GM20431 (cell line): ENCODE measurements at regions not wholly inside any gene's neighbourhood (a gene's known extent, or its start where the extent isn't known, plus 50 kb on each side); places are given as distances from the start of the nearest gene placed in this dataset.

Experiments
- in situ Hi-C: fragments of 300-500 bp; cut with MseI, MboI; formaldehyde crosslinking; loops from one replicate; pipeline ENCODE4 v1.15.0; 2020; ENCODE audit warnings: low sequenced_read_pairs; ENCODE audit not compliant: unreplicated experiment

DNA sequence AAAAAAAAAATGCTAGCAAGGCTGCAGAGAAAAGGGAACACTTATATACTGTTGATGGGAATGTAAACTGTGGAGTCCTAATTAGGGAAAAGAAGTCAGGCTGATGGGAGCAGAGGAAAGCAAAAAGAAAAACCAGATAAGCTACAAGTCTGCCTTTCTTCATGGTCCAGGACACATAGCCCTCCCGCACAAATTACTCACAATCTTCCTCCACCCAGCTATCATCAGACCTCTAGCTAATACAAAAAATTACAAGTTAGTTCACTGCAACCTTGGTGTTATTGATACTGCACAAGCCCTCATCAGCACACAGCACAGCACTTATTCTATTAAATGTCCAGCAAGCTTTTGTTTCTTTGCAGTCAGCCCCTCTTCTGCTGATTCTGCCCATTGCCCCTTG, 186.0 kb upstream of the ADRA1B start:
- in situ Hi-C loops: no loop called here

GRCh38 chr5:159732220-159732619, 184.1 kb upstream of the ADRA1B start:
- in situ Hi-C loops: no loop called here

DNA sequence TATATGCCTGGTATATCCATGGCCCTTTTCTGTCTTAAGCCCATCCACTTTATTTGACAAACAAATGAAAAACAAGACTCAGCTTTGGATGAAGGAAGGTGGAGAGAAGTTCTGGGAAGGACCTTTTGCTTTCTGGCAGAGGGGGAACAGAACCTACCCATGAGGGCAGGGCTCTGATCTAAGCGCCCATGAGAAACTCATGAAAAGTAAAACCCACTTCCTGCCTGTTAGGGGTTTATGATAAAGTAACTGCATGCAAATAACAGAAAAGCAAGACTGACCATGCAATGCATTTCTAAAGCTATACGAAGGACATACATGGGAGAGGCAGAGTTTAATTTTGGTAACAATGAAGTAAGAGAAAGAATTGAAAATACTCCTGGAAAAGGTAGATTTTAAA, 181.9 kb upstream of the ADRA1B start:
- in situ Hi-C loops: no loop called here

- in situ Hi-C loops: no loop called here
These were observed 181.2 kb upstream of the ADRA1B start for GRCh38 chr5:159735036-159735435.

GRCh38 chr5:159735749-159736660, 180.3 kb upstream of the ADRA1B start:
- in situ Hi-C loops: no loop called here

DNA sequence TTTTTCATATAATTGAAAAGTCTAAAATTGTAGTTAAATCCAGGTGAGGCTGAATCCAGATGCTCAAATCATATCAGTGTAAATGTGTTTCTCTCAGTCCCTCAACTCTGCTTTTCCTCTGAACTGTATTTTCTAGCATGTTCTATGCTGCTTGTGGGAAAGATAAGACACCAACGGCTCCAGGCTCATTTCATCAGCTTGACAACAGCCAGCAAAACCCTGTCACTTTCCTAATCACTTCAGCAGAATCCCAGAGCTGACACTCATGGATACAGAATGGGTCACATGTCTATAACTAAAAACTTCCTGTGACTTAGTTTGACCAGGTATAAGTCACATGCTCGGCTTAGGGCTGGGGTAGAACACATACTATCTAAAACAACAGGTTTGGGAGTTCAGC, 179.4 kb upstream of the ADRA1B start:
- in situ Hi-C loops: no loop called here

GRCh38 chr5:159737263-159737662, 179.0 kb upstream of the ADRA1B start:
- in situ Hi-C loops: no loop called here

DNA sequence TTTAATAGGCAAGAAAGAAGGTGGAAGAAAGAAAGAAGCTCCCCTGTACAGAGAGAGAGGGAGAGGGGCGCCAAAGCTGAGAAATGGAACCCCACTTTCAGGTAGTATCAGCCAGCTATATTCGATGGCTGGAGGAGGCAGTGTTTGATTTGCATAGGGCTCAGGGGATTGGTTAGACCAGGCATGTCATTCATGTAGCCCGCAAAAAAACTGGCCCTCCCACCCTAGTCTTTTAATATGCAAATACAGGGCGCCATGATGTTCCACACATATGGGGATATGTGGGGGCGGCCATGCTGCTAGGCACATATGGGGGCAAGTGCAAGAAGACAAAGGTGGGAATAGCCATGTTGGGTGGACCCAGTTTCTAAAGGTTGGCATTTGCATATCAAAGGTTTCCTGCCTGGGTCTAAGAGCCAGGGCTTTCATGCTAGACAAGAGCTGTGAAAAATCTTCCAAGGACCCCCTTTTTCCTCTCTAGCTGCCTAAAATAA, 174.4 kb upstream of the ADRA1B start:
- in situ Hi-C loops: no loop called here

DNA sequence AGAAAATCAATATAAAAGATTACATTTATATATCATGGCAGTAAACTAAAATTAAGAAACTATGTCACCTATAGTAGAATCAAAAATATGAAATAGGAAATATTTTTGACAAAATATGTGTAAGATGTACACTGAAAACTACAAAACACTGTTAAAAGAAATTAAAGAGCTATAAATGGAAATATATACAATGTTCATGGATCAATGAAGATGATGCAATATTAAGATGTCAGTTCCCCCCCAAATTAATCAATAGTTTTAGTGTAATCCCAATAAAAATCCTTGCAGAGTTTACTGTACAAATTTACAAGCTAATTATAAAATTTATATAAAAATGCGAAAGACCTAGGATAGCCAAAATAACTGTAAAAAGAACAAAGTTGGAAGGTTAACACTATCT, 173.0 kb upstream of the ADRA1B start:
- in situ Hi-C loops: no loop called here

DNA sequence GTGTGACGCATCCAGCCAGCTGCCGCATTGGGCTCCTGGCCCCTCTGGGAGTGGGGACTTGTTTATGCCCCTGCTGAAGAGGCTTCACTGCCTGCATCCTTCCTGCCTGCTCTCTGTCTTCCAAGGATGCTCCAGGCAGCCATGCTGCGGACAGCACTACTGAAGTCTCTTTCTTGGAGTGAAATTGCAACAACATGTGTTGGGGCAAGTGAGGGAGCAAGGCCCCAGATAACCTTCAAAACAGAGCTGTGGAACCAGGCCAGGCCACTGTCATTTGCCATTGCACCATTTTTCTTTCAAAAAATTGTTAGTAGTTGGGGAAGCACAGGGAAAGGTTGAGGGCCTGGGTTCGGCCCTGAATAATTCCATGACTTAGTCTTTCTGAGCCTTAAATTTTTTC, 169.6 kb upstream of the ADRA1B start:
- in situ Hi-C loops: no loop called here

DNA sequence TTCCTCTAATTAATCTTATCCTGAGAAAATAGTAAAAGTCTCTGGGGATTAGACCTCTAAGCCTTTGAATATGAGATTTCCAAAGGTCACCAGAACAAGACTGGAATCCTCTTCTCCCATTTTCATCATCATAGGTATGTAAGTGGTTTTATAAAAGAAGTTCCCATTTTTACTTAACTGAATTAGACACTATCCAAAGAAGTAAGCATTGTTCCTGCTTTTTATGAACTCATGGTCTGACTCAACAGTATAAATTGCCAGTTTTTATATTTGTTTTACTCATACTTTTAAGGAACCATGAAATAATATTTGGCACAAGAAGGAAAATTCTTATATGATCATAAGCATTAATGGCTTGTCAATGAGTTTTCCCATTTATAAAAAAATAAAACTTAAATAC, 167.1 kb upstream of the ADRA1B start:
- in situ Hi-C loops: no loop called here

DNA sequence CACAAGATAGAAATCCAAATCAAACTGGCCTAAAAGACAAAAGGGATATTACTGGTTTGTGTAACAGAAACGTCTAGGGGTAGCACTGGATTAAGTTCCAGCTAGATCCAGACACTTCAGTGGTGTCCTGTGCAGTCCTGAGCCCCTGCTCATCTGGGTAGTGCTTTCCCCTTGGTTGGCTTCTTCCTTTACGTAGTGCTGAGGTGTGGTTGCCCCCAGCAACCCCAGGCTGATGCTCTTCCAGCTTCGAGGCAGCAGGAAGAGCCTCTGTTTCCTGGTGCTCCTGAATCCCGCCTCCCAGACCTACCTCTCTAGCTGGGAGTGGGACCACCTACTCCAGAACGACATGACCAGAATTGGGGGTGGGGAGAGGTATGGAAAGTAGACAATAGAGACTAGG, 166.1 kb upstream of the ADRA1B start:
- in situ Hi-C loops: no loop called here

DNA sequence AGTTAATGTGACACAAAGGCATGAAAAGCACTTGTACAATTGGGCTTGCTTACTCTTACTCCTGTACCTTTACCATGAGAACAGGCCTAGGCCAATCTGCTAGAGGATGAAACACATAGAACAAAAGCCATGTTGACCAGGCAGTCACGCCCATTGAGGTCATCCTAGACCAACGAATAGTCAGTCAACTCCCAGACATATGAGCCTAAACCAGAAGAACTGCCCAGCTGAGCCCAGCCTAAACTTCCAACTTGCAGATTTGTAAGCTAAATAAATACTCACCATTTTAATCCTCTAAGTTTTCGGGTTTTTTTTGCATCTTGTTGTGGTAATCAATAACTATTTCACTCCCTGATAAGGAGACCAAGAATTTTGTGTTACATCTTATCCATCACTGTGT, 164.8 kb upstream of the ADRA1B start:
- in situ Hi-C loops: no loop called here

DNA sequence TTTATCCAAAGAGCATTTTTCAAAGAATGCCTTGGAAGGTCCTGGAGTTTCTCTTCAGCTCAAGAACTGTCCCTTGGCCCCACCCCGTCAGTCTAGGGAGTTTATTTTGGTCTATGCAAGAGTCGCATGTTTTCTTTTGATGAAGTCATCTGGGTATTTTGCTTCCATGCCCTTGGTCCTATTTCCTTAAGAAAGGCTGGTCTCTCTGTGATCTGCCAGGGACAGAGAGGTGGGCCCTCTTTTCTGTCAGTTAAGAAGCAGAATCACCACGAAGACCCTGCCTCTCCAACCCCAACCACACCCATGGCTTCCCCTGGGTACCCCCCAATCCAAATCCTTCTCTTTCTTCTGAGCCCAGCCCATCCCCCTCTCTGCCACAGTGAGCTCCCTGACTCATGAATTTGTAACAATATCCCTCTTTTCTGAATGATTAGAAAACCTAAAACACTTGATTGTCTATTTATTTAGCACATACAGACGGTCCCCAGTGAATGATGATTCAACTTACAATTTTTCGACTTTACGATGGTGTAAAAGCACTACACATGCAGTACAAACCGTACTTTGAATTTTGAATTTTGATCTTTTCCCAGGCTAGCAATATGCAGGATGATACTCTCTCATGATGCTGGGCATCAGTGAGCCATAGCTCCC, 163.5 kb upstream of the ADRA1B start:
- in situ Hi-C loops: no loop called here

DNA sequence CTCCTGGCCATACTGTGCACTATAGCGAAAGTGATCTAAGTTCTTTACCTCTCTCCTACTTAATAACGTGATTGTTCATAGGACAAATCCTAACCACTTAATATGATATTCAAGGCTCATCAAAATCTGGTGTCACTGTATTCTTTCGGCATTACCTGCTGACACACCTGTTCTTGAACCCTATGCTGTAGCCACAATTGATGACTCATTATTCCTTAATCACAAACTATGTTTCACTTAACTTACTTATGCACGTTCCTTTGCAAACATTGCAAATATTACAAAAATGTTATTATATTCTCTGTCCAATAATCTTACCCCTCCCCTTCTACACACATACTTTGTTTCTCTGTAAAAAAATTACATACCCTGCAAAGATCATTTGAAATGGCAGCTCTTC, 158.1 kb upstream of the ADRA1B start:
- in situ Hi-C loops: no loop called here

DNA sequence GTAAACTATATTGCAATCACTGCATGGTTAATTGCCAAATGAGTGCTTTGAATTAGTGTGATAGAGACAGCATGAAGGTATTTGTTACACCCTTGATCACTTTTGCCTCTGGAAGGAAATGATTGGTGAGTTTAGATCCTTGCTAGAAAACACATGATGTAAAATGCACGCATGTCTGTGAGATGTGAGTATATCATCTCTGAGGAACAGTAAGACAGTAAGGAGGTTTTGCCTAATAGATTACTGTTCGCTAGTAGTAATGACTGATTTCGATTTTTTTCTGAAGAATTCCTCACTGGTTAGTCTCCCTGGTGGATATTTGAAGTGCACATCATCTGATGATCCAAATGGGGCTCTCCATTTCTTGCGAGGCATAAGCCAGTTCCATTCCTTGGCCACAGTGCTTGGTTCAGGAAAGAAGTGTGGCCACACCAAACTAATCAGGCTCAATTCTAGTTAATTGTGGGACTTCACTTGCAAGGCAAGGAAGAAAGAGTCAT, 156.4 kb upstream of the ADRA1B start:
- in situ Hi-C loops: no loop called here

DNA sequence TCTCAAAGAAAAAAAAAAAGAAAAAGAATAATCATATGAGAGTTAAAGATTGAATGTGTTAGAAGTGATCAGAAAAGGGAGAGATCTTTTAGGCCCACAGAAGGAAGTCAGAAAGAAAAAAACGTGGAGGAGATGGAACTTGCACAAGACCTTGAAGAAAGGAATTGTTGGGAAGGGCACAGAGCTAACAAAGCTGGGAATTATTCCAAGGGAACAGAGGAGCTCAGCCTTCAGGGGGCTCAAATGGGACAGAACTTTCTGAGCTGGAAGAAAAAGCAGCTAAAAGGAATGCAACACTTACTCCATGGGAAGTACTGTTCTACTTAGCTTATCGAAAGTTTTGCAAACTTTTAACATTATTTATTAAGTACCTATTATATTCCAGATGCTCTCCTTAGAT, 153.4 kb upstream of the ADRA1B start:
- in situ Hi-C loops: no loop called here

DNA sequence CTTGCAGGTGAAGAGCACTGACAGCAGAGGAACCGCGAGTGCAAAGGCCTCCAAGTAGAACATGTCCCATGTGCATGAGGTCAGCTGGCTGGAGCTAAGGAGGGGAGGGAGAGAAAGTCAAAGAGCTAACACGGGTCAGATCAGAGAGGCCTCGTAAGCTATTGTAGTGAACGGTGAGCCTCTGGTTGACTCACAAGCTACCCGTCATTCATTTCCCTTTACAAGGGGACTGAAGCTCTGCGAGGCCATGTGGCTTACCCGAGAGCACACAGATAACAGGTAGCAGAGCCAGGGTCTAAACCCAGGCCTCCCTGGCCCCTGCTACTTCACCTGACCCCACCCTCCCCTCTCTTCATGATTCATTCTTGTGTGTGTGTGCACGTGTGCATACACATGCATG, 152.7 kb upstream of the ADRA1B start:
- in situ Hi-C loops: no loop called here

DNA sequence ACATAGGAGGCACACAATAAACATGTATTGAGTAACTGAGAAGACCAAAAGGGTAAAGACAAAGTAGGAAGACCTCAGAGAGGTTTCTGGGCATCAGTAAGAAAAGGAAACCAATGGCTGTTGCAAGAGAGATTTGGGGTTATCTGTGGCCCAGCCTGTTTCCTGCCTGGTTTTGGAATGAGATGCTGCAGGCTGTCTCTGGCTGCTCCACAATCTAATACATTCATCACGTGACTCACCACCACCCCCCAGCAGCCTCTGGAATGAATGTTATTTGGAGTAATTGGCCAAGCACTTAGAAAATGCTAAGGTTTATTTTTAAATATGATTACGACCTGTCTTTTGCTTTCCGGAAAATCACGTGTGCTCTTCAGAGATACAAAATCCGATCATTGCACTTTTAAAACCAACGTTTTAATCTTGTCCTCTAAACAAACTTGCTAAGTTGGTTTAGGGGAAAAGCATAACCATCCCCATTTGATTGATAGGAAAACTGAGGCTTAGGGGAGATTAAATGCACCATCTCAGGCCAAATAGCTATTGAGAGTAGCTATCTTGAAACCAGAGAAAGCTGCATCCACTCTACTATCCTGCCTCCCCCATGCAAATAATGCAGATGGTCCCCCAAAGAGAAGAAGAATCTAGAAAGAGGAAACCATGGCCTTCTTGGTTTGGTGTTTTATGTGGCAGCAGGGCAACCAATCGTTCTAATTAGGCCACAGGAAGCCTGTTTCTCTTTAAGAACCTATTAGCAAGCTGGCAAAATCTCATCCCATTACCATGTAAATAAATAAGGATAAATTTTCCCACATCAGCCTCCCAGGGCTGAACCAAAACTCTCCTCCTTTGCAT, 151.8 kb upstream of the ADRA1B start:
- in situ Hi-C loops: no loop called here

GRCh38 chr5:159765135-159765433, 151.2 kb upstream of the ADRA1B start:
- in situ Hi-C loops: no loop called here
